ENCODE measurements at regions not wholly inside any gene's neighbourhood (a gene's known extent, or its start where the extent isn't known, plus 50 kb on each side); places are given as distances from the start of the nearest gene placed in this dataset.

DNA sequence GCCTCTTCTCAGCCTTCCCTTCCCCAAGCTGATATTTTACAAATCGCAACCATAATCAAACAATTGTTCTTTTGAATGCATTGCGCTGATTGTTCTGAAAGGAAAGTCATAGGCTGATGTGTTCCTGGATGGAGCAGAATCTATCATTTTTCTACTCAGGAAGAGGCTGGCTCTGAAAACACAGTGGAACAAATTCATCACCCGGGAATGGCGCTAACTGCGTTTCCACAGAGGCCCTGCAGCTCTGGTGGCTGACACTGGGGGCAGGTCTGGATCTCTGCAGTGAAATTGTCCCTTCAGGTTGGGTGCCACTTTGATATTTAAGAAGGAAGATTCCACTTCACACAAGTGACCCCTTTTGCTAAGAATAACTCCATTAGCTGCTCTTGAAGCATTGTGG is 1060.8 kb downstream of the UQCRFS1 start:
- TF ChIP-seq, protein P1, sequence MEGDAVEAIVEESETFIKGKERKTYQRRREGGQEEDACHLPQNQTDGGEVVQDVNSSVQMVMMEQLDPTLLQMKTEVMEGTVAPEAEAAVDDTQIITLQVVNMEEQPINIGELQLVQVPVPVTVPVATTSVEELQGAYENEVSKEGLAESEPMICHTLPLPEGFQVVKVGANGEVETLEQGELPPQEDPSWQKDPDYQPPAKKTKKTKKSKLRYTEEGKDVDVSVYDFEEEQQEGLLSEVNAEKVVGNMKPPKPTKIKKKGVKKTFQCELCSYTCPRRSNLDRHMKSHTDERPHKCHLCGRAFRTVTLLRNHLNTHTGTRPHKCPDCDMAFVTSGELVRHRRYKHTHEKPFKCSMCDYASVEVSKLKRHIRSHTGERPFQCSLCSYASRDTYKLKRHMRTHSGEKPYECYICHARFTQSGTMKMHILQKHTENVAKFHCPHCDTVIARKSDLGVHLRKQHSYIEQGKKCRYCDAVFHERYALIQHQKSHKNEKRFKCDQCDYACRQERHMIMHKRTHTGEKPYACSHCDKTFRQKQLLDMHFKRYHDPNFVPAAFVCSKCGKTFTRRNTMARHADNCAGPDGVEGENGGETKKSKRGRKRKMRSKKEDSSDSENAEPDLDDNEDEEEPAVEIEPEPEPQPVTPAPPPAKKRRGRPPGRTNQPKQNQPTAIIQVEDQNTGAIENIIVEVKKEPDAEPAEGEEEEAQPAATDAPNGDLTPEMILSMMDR (IDR thresholded peaks at IDR 0.05; ENCODE audit: low read depth, low read length, missing control alignments) = no peak
- DNase-seq (ENCODE audit: low read depth) = no peak
- H3K4me3 ChIP-seq (ENCODE audit: low read depth, low read length) = no peak overlapping the region

- no peak overlapping the region for H3K4me3 ChIP-seq (ENCODE audit: low read depth, low read length)
- DNase-seq (ENCODE audit: low read depth) = no peak
- TF ChIP-seq, protein P1 (IDR thresholded peaks at IDR 0.05; ENCODE audit: low read depth, low read length, missing control alignments) = no peak
Observed at GRCh38 chr19:28150129-28150528, 1062.8 kb downstream of the UQCRFS1 start.

DNA sequence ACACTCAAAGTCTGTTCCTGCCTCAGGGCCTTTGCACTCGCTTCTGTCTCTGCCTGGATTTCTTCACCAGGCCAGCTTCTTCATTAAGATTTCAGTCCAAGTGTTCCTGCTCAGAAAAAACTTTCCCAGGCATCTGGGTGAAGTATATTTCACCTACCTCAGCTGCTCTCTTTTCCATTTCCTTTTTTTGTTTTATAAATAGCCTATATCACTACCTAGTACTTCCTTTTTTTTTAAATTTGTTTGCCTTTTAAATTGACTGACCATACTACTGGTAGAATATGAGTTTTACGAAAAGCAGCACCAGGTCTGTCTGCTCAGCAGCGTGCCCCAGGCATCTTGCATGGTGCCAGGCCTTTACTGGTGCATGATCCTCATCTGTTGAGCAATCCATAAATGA is 1064.4 kb downstream of the UQCRFS1 start:
- no peak for DNase-seq (ENCODE audit: low read depth)
- no peak overlapping the region for H3K4me3 ChIP-seq (ENCODE audit: low read depth, low read length)
- TF ChIP-seq, protein P1 (IDR thresholded peaks at IDR 0.05; ENCODE audit: low read depth, low read length, missing control alignments) = no peak

DNA sequence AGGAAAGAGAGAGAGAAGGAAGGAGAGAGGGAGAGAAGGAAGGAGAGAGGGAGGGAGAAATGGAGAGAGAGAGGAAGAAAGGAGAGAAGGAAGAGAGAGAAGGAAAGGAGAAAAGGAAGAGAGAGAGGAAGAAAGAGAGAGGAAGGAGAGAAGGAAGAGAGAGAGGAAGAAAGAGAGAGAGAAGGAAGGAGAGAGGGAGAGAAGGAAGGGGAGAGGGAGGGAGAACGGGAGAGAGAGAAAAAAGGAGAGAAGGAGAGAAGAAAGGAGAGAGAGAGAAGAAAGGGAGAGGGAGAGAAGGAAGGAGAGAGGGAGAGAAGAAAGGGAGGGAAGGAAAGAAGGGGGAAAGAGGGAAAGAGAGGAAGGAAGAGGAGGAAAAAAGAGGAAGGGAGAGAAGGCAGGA is 1070.7 kb downstream of the UQCRFS1 start:
- H3K4me3 ChIP-seq (ENCODE audit: low read depth, low read length) = no peak overlapping the region
- TF ChIP-seq, protein P1 (IDR thresholded peaks at IDR 0.05; ENCODE audit: low read depth, low read length, missing control alignments) = no peak
- no peak for DNase-seq (ENCODE audit: low read depth)

DNA sequence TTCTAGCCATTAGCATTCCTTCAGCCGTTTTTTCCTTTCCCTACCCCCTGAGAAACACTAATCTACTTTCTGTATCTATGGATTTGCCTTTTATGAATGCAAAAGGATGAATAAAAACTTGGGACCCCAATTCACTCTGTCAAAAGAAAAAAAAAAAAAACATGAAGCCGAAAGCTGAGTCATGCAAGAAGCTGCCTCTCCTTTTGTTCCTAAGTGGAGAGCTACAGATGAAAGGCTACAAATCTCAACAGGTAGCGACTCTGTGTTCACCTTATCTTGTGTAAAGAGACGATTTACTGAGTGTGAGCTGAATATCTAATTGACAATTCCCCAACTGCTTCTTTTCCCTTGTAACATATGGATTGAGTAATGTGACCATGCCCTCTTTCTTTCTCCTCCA is 1072.8 kb downstream of the UQCRFS1 start:
- TF ChIP-seq, protein P1 (IDR thresholded peaks at IDR 0.05; ENCODE audit: low read depth, low read length, missing control alignments) = no peak
- no peak for DNase-seq (ENCODE audit: low read depth)
- no peak overlapping the region for H3K4me3 ChIP-seq (ENCODE audit: low read depth, low read length)

DNA sequence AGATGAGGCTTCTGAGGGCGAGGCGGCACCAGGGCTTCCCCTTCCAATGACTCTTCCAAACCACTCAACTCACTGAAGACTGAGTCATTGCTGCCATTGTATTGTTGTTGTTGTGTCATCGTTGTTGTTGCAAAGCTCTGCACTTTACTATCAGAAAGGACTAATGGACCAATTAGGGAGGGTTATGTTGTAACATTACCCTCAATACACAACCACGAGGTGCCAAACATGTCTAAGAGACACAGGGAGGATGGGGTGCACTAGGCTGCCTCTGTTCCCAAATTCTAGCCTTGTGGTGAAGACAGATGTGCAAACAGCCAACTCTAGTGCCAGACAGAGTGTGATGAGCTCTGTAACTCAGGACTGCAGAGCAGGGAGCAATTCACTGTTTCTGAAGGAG is 1075.2 kb downstream of the UQCRFS1 start:
- TF ChIP-seq, protein P1 (IDR thresholded peaks at IDR 0.05; ENCODE audit: low read depth, low read length, missing control alignments) = no peak

GRCh38 chr19:28136796-28137195 is 1076.2 kb downstream of the UQCRFS1 start:
- no peak for DNase-seq (ENCODE audit: low read depth)
- no peak overlapping the region for H3K4me3 ChIP-seq (ENCODE audit: low read depth, low read length)
- TF ChIP-seq, protein P1 (IDR thresholded peaks at IDR 0.05; ENCODE audit: low read depth, low read length, missing control alignments) = no peak

More for the DNA sequence above, 1075.2 kb downstream of the UQCRFS1 start:
- no peak overlapping the region for H3K4me3 ChIP-seq (ENCODE audit: low read depth, low read length)
- no peak for DNase-seq (ENCODE audit: low read depth)
